ENCODE measurements at regions not wholly inside any gene's neighbourhood (a gene's known extent, or its start where the extent isn't known, plus 50 kb on each side); places are given as distances from the start of the nearest gene placed in this dataset.
A peak's percentile ranks its signal among the peaks of the same experiment; 100 is the strongest.
"Not testable (repeated sequence)": the region's sequence is repeated elsewhere in the genome, so short reads cannot be mapped to it uniquely, and the experiment has no call there.

DNA sequence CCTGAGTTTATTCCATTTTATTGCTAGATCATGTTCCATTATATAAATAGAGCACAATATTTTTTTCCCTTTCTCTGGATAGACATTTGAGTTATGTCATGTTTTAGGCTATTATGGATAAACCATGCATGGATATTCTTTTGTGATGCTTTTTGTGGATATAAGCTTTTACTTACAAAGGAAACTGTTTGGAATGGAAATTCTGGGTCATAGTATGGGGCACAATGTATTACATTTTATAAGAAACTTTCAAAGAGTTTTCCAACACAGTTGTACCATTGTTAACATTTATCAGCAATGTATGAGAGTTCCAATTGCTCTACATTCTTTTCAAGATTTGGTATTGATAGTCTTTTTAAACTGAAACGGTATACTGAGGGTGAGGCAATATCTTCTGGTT is 749.4 kb downstream of the SOCS6 start:
- no peak for DNase-seq

GRCh38 chr18:71036783-71037182 is 747.9 kb downstream of the SOCS6 start:
- DNase-seq, result no peak

DNA sequence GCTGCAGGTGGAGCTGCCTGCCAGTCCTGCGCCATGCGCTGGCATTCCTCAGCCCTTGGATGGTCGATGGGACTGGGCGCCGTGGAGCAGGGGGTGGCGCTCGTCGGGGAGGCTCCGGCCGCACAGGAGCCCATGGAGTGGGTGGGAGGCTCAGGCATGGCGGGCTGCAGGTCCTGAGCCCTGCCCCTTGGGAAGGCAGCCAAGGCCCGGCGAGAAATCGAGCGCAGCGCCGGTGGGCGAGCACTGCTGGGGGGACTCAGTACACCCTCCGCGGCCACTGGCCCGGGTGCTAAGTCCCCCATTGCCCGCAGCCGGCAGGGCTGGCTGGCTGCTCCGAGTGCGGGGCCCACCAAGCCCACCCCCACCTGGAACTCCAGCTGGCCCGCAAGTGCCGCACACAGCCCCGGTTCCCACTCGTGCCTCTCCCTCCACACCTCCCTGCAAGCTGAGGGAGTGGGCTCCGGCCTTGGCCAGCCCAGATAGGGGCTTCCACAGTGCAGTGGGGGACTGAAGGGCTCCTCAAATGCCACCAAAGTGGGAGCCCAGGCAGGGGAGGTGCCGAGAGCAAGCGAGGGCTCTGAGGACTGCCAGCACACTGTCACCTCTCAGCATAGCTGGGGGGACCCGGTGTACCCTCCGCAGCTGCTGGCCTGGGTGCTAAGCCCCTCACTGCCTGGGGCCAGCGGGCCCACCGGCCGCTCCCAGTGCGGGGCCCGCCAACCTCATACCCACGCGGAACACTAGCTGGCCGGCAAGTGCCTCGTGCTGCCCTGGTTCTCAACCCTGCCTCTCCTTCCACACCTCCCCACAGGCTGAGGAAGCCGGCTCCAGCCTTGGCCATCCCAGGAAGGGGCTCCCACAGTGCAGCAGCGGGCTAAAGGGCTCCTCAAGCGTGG is 742.7 kb downstream of the SOCS6 start:
- DNase-seq, result not testable (repeated sequence)

DNA sequence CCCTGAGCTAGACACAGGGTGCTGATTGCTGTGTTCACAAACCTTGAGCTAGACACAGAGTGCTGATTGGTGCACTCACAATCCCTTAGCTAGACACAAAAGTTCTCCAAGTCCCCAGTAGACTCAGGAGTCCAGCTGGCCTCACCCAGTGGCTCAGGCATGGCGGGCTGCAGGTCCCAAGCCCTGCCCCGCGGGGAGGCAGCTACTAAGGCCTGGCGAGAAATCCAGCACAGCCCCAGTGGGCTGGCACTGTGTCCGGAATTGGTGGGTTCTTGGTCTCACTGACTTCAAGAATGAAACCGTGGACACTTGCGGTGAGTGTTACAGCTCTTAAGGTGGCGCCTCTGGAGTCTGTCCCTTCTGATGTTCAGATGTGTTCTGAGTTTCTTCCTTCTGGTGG is 741.2 kb downstream of the SOCS6 start:
- DNase-seq, result not testable (repeated sequence)

DNA sequence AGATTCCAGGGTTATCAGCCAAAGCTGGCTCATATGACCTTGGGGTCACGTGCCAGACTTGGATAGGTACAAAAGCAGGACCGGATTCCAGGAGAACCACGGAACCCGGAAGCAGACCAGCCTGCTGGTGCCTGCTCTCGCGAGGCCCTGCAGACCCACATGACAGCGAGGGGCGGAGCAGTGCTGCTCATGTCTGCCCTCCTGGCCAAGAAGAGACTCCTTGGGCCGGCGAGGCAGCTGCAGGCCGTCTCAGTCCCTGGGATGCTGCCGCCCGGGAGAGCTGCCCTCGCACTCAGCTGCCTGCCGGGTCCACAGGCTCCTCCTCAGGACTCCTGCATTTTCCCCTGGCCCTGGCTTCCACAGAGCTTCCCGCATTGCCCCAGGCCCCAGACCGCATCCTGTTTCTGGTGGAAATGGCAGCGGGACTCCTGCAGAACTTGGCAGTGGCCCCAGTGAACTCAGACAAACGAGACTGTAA is 739.5 kb downstream of the SOCS6 start:
- no peak for DNase-seq

DNA sequence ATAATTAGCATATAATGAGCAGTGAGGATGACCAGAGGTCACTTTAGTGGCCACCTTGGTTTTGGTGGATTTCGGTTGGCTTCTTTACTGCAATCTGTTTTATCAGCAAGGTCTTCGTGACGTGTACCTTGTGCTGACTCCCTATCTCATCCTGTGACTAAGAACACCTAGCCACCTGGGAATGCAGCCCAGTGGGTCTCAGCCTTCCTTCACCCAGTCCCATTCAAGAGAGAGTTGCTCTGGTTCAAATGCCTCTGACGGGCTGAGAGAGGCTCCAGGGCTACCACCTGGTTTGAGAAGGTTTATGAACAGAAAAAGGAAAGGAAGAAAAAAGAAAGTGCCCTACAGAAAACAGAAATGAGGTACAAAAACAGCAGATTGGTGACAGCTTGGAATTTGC is 738.7 kb downstream of the SOCS6 start:
- no peak for DNase-seq

GRCh38 chr18:71025505-71026225 is 736.8 kb downstream of the SOCS6 start:
- no peak for DNase-seq

- no peak for DNase-seq
Observed at GRCh38 chr18:71022389-71022788, 733.5 kb downstream of the SOCS6 start.

GRCh38 chr18:71021030-71021362 is 732.2 kb downstream of the SOCS6 start:
- no peak for DNase-seq

DNA sequence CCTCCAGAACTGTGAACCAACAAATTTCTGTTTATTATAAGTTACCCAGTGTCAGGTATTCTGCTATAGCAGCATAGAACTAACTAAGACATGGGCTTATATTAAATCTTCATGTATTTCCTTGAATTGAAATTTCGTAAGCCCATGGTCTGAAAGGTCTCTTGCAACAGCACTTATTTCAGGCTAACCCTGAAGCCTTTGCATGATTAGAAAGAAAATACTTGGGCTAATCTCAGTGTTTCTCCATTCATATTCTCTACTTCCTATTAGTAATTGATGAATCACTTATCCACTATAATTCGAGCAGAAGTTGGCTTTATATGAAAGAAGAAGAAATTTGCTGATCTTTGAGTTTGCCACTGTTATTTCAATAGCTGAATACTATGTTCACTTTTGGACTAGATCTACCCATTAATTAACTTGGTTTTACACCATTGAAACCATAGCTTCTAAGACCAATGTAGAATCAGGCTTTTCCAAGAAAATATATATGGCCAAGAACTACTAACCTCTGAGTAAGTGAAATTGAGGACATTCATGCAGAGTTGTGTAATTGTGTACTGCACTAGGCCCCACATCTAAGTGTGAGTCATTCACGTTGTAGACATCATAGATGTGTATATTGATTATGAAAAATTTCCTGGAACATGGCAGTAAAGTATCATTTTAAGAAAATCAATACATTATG is 731.6 kb downstream of the SOCS6 start:
- no peak for DNase-seq

- DNase-seq, result no peak
Observed at GRCh38 chr18:71018816-71019215, 730.0 kb downstream of the SOCS6 start.

DNA sequence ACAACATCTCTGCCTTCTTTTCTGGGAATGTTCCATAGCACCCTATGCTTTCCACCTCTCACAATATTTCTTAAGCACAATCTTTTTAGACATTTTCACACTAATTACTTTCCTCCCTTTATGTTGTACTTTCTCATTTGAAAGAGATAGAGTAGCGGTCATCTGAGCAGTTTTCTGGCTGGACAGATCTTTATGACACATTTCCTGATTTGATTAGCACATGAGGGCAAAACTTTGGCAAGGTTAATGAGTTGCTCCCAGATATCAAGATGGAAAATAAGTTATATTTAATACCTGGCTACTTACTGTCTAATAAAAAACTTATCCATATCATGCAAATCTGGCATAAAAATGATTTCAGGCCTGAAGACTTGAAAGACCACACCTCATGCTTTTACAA is 723.9 kb downstream of the SOCS6 start:
- DNase-seq, result no peak

GRCh38 chr18:71011389-71011788 is 722.5 kb downstream of the SOCS6 start:
- no peak for DNase-seq

- peak; percentile 63 for DNase-seq
Observed at GRCh38 chr18:71008257-71008656, 719.4 kb downstream of the SOCS6 start.

- no peak for DNase-seq
Observed at GRCh38 chr18:71001597-71001996, 712.8 kb downstream of the SOCS6 start.

DNA sequence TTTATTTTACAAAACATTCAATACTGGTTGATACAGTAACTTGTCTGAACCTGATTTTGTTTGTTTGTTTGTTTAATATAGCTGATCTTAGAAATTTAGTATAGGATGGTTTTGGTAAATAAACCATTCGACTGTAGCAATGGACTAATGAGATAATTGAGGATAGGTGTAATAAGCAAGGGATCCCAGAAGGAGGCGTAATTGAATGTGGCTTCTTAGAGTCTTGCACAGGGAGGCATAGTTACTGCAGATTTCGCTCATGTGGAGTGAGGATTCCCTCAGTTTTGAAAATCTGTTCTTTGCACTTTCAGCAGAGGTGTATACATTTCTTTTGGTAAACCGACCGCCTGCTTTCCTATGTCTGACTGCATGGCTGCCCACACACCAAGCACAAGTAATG is 709.6 kb downstream of the SOCS6 start:
- peak; percentile 11 for DNase-seq

- DNase-seq, result no peak
Observed at GRCh38 chr18:70994116-70994515, 705.3 kb downstream of the SOCS6 start.

GRCh38 chr18:70991577-70991976 is 702.7 kb downstream of the SOCS6 start:
- DNase-seq, result no peak

DNA sequence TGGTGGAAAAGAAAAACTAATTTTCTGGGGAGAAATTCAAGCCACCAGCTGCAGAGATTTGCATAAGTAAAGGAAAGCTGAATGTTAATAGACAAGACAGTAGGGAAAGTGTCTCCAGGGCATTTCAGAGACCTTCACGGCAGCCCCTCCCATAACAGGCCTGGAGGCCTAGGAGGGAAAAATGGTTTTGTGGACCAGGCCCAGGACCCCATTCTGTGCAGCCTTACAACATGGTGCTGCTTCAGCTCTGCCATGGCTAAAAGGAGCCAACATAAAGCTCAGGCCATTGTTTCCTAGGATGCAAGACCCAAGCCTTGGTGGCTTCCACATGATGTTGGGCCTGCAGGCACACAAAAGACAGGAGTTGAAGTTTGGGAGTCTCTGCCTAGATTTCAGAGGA is 697.1 kb downstream of the SOCS6 start:
- DNase-seq, result peak; percentile 3

DNA sequence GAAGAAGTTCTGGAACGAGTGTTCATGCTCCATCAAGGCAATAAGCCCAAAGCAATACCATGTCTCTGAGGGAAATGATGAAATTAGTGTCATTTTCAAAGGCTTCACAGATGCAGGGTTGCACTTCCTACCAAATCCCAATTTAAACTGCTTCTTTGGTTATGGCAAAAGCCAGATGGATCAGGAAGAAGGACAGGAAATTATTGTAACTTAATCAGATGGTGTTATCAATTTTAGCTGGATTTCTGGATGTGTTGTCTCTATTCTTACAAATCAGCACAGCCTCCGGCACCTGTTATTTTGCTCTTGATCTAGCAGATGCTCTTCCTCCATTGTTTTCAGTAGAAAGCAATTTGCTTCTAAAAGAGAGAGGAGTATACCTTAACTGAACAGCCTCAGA is 693.4 kb downstream of the SOCS6 start:
- DNase-seq, result no peak

DNA sequence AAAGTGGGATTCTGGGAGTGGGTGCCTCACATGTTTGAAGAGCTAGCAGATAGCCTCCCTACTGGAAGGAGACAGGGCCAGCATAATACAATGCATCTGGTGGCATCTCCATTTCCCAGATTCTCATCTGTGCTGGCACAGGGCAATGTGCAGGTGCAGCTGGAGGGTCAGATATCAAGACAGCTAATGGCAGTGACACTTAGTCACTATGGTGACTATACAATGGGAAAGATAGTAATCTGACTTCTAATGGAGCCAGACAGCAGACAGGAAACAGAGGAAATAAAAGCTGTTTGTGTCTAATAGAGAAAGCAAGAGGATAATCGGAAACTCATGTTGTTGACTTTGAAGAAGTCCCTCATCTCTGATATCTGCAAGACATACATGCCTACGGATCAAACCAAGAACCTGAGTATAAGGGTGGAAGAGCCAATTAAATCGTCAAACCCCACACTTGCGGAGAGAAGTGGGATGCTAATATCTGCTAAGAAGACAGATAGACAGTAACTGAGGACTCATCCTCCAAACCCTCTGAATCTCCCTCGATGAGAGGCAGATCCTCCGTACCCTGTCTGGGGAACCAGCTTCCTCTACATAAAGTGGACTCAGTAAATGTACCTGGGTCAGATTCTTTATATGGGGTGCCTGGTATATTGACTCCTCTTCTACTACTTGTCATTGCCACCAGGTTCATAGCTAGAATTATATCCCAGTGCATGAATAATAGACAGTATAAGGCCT is 692.7 kb downstream of the SOCS6 start:
- no peak for DNase-seq

GRCh38 chr18:70973626-70974025 is 684.8 kb downstream of the SOCS6 start:
- DNase-seq, result no peak

DNA sequence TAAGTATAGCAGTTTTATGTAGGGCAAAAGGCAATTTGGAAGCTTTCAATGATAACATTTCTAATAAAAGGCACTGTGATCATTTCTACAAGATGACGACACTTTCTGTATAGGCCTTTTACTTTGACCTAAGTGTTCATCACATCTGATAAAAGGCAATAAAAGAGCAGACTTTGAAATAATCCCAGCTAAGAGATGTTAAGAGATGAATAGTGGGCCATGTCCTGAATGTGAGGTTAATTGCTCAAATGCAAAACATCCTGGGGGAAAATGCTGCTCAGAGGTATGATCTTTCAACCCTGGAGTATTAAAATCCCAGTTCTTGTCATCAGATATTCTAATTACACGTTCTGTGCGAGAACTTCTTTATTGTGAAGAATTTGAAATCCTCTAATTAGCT is 677.6 kb downstream of the SOCS6 start:
- DNase-seq, result no peak

Measured in OCI-M1 (cell line).